WTC11 (cell line): ENCODE measurements at regions not wholly inside any gene's neighbourhood (a gene's known extent, or its start where the extent isn't known, plus 50 kb on each side); places are given as distances from the start of the nearest gene placed in this dataset.

Experiments used
- ATF6 ChIP-seq: sonication (generic); formaldehyde crosslinking; IDR thresholded peaks from 2 replicates; pipeline ENCODE4 v1.8.1; 2023; ENCODE audit warnings: mild to moderate bottlenecking, missing genetic modification reagents
- CTCF ChIP-seq: fragments of 200-600 bp; IDR thresholded peaks from 2 replicates; pipeline ENCODE4 v1.8.0; 2022; ENCODE audit warnings: antibody characterized with exemption
- ELF4 ChIP-seq: sonication (generic); formaldehyde crosslinking; IDR thresholded peaks from 2 replicates; pipeline ENCODE4 v1.8.1; 2022; ENCODE audit warnings: low read depth, mild to moderate bottlenecking, moderate library complexity, missing genetic modification reagents
- JUN ChIP-seq: sonication (generic); formaldehyde crosslinking; IDR thresholded peaks from 2 replicates; pipeline ENCODE4 v1.8.0; 2023; ENCODE audit warnings: mild to moderate bottlenecking, missing genetic modification reagents
- MAX ChIP-seq: sonication (generic); formaldehyde crosslinking; IDR thresholded peaks from 2 replicates; pipeline ENCODE4 v1.8.0; 2022; ENCODE audit warnings: mild to moderate bottlenecking, missing genetic modification reagents
- NFATC4 ChIP-seq: fragments of 250-450 bp; sonication (Bioruptor Pico); IDR thresholded peaks from 2 replicates; pipeline ENCODE4 v1.9.0; 2021; ENCODE audit warnings: mild to moderate bottlenecking
- SP1 ChIP-seq: sonication (generic); formaldehyde crosslinking; conservative IDR thresholded peaks from 2 replicates; pipeline ENCODE4 v1.8.1; 2022; ENCODE audit warnings: missing genetic modification reagents
- TCF7 ChIP-seq: sonication (generic); formaldehyde crosslinking; IDR thresholded peaks from 2 replicates; pipeline ENCODE4 v1.8.0; 2022; ENCODE audit warnings: mild to moderate bottlenecking, low read depth, missing genetic modification reagents, moderate library complexity
- ZNF263 ChIP-seq: sonication (generic); formaldehyde crosslinking; IDR thresholded peaks from 2 replicates; pipeline ENCODE4 v1.8.1; 2022; ENCODE audit warnings: low read depth, mild to moderate bottlenecking, moderate library complexity, missing genetic modification reagents
- ZNF281 ChIP-seq: sonication (generic); formaldehyde crosslinking; IDR thresholded peaks from 2 replicates; pipeline ENCODE4 v1.8.0; 2023; ENCODE audit warnings: mild to moderate bottlenecking, missing genetic modification reagents
- ZNF416 ChIP-seq: fragments of 250-450 bp; sonication (Bioruptor Pico); IDR thresholded peaks from 2 replicates; pipeline ENCODE4 v1.9.0; 2021; ENCODE audit warnings: mild to moderate bottlenecking, inconsistent platforms
- TF ChIP-seq, protein P1 (sequence below): fragments of 250-450 bp; sonication (Bioruptor Pico); IDR thresholded peaks from 2 replicates; pipeline ENCODE4 v1.8.0; 2021; ENCODE audit warnings: mild to moderate bottlenecking
- TF ChIP-seq, protein P2 (sequence below): sonication (generic); formaldehyde crosslinking; IDR thresholded peaks from 2 replicates; pipeline ENCODE4 v1.8.1; 2022; ENCODE audit warnings: low read depth, mild to moderate bottlenecking, moderate library complexity, missing genetic modification reagents, borderline replicate concordance
- TF ChIP-seq, protein P3 (sequence below): sonication (generic); formaldehyde crosslinking; conservative IDR thresholded peaks from 2 replicates; pipeline ENCODE4 v1.8.1; 2022; ENCODE audit warnings: mild to moderate bottlenecking, missing genetic modification reagents

- TF ChIP-seq NFATC4 = no peak
- TF ChIP-seq ATF6 (CRISPR knock-in tag) = no peak
- no peak for TF ChIP-seq SP1 (CRISPR knock-in tag)
- TF ChIP-seq, protein P1, sequence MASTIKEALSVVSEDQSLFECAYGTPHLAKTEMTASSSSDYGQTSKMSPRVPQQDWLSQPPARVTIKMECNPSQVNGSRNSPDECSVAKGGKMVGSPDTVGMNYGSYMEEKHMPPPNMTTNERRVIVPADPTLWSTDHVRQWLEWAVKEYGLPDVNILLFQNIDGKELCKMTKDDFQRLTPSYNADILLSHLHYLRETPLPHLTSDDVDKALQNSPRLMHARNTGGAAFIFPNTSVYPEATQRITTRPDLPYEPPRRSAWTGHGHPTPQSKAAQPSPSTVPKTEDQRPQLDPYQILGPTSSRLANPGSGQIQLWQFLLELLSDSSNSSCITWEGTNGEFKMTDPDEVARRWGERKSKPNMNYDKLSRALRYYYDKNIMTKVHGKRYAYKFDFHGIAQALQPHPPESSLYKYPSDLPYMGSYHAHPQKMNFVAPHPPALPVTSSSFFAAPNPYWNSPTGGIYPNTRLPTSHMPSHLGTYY (CRISPR knock-in tag) = no peak
- no peak for TF ChIP-seq CTCF
- no peak for TF ChIP-seq TCF7 (CRISPR knock-in tag)
- no peak for TF ChIP-seq ZNF281 (CRISPR knock-in tag)
- no peak for TF ChIP-seq ZNF416 (CRISPR knock-in tag)
- no peak for TF ChIP-seq ELF4 (CRISPR knock-in tag)
- no peak for TF ChIP-seq JUN (CRISPR knock-in tag)
- TF ChIP-seq ZNF263 (CRISPR knock-in tag) = no peak
- TF ChIP-seq MAX (CRISPR knock-in tag) = no peak
- TF ChIP-seq, protein P2, sequence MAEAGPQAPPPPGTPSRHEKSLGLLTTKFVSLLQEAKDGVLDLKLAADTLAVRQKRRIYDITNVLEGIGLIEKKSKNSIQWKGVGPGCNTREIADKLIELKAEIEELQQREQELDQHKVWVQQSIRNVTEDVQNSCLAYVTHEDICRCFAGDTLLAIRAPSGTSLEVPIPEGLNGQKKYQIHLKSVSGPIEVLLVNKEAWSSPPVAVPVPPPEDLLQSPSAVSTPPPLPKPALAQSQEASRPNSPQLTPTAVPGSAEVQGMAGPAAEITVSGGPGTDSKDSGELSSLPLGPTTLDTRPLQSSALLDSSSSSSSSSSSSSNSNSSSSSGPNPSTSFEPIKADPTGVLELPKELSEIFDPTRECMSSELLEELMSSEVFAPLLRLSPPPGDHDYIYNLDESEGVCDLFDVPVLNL (CRISPR knock-in tag) = no peak
- TF ChIP-seq, protein P3, sequence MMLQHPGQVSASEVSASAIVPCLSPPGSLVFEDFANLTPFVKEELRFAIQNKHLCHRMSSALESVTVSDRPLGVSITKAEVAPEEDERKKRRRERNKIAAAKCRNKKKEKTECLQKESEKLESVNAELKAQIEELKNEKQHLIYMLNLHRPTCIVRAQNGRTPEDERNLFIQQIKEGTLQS (CRISPR knock-in tag) = no peak
Observed at GRCh38 chr4:181731900-181732299, 511.3 kb upstream of the TENM3 start.
